AG04450 (cell line): ENCODE measurements at regions not wholly inside any gene's neighbourhood (a gene's known extent, or its start where the extent isn't known, plus 50 kb on each side); places are given as distances from the start of the nearest gene placed in this dataset.

Experiments
- CTCF ChIA-PET: fragments of 300-600, 350-600 bp; formaldehyde crosslinking; extraction: SDS; loops from one replicate; lab custom pipeline; 2022; ENCODE audit warnings: antibody characterized with exemption, inconsistent platforms; lab: Charles Lee
- POLR2A ChIA-PET: fragments of 350-600 bp; formaldehyde crosslinking; extraction: SDS; loops from one replicate; lab custom pipeline; 2021; ENCODE audit warnings: antibody characterized with exemption, inconsistent platforms; lab: Yijun Ruan, JAX
- DNase-seq: peaks from one replicate; pipeline ENCODE4 v3.0.0-alpha.2; 2011; ENCODE audit warnings: low read depth, low spot score
- H3K27ac ChIP-seq: one replicate; pipeline ENCODE4 v1.5.1; 2012; ENCODE audit warnings: low read depth, low read length, control low read depth
- H3K27me3 ChIP-seq: one replicate; pipeline ENCODE4 v1.6.0; 2012; ENCODE audit warnings: low read length; ENCODE audit not compliant: control insufficient read depth, insufficient read depth
- H3K4me3 ChIP-seq: 2 replicates; pipeline ENCODE4 v1.5.1; 2011; ENCODE audit warnings: mild to moderate bottlenecking, low read depth, low read length, control low read depth
- H3K9me3 ChIP-seq: 2 replicates; pipeline ENCODE4 v1.5.1; 2012; ENCODE audit warnings: low read length; ENCODE audit not compliant: control insufficient read depth, insufficient read depth
- CTCF ChIP-seq: IDR thresholded peaks from 2 replicates; pipeline ENCODE4 v1.5.1; 2011; ENCODE audit warnings: low read depth, low read length, control low read depth, inconsistent platforms

- no peak overlapping the region for H3K4me3 ChIP-seq
- peaks cover 2% of the 10 kb centered on the region for H3K27me3 ChIP-seq
- no peak overlapping the region for H3K27ac ChIP-seq
- TF ChIP-seq CTCF: no peak
- H3K9me3 ChIP-seq: no peaks in the 10 kb centered on the region
- ChIA-PET POLR2A (no interaction called here), CTCF (no interaction called here)
- DNase-seq: no peak
Measured at GRCh38 chr7:18179093-18179492, 151.4 kb upstream of the PRPS1L1 start.

GRCh38 chr7:18180685-18181084 is 153.0 kb upstream of the PRPS1L1 start:
- H3K4me3 ChIP-seq: no peak overlapping the region
- no peaks in the 10 kb centered on the region for H3K27me3 ChIP-seq
- H3K27ac ChIP-seq: no peak overlapping the region
- POLR2A ChIA-PET: no interaction called here
- TF ChIP-seq CTCF: no peak
- CTCF ChIA-PET: no interaction called here
- H3K9me3 ChIP-seq: no peaks in the 10 kb centered on the region
- no peak for DNase-seq

GRCh38 chr7:18189500-18190126 is 162.0 kb upstream of the PRPS1L1 start:
- CTCF ChIA-PET: no interaction called here
- no peak for DNase-seq
- TF ChIP-seq CTCF: no peak
- POLR2A ChIA-PET: no interaction called here
- no peaks in the 10 kb centered on the region for H3K9me3 ChIP-seq
- H3K4me3 ChIP-seq: no peak overlapping the region
- H3K27ac ChIP-seq: no peak overlapping the region
- H3K27me3 ChIP-seq: no peaks in the 10 kb centered on the region

GRCh38 chr7:18191341-18191740 is 163.7 kb upstream of the PRPS1L1 start:
- TF ChIP-seq CTCF: no peak
- Histone ChIP-seq H3K27me3 (no peaks in the 10 kb centered on the region), H3K9me3 (no peaks in the 10 kb centered on the region), H3K4me3 (no peak overlapping the region), H3K27ac (no peak overlapping the region)
- CTCF ChIA-PET: no interaction called here
- no peak for DNase-seq
- POLR2A ChIA-PET: no interaction called here

- Histone ChIP-seq H3K4me3 (no peak overlapping the region), H3K27ac (no peak overlapping the region), H3K27me3 (no peaks in the 10 kb centered on the region), H3K9me3 (no peaks in the 10 kb centered on the region)
- no peak for DNase-seq
- TF ChIP-seq CTCF: no peak
- CTCF ChIA-PET: no interaction called here
- POLR2A ChIA-PET: no interaction called here
Measured at GRCh38 chr7:18191862-18192625, 164.4 kb upstream of the PRPS1L1 start.
